OCI-LY7 (cell line): ENCODE measurements at regions not wholly inside any gene's neighbourhood (a gene's known extent, or its start where the extent isn't known, plus 50 kb on each side); places are given as distances from the start of the nearest gene placed in this dataset.

Experiments used
- BruUV-seq: library from RNA; stranded (reverse); fragments of 400-500 nt; replicated peaks from 2 replicates; lab custom pipeline; 2021; lab: Mats Ljungman, UMichigan
- CTCF ChIA-PET: fragments of 300-600 bp; sonication (Branson Sonifier 250); formaldehyde crosslinking; loops from one replicate; lab custom pipeline; 2022; ENCODE audit warnings: antibody characterized with exemption; ENCODE audit not compliant: unreplicated experiment; lab: Charles Lee
- POLR2A ChIA-PET: fragments of 300-600 bp; sonication (Branson Sonifier 250); formaldehyde crosslinking; loops from one replicate; lab custom pipeline; 2022; ENCODE audit warnings: antibody characterized with exemption; lab: Charles Lee
- DNase-seq: peaks from one replicate; pipeline ENCODE4 v3.0.0-alpha.2; 2015; ENCODE audit warnings: low spot score
- H2AFZ ChIP-seq: fragments of 200-600 bp; sonication (generic), shearing (Covaris generic); 2 replicates; pipeline ENCODE4 v1.6.1; 2014; ENCODE audit warnings: mild to moderate bottlenecking, antibody characterized with exemption, low read length, moderate library complexity
- H3K27ac ChIP-seq: fragments of 200-600 bp; sonication (generic); 2 replicates; pipeline ENCODE4 v1.5.1; 2014; ENCODE audit warnings: mixed run types, low read depth, mild to moderate bottlenecking, moderate library complexity, low read length, inconsistent platforms; ENCODE audit not compliant: poor library complexity, severe bottlenecking
- H3K36me3 ChIP-seq: fragments of 200-600 bp; sonication (generic); 2 replicates; pipeline ENCODE4 v1.6.1; 2014; ENCODE audit warnings: mild to moderate bottlenecking, antibody characterized with exemption, low read length, moderate library complexity, mixed read lengths; ENCODE audit not compliant: insufficient read depth
- H3K4me1 ChIP-seq: fragments of 200-600 bp; sonication (generic); 2 replicates; pipeline ENCODE4 v1.5.1; 2014; ENCODE audit warnings: mild to moderate bottlenecking, low read length; ENCODE audit not compliant: insufficient read depth, poor library complexity, severe bottlenecking
- H3K4me2 ChIP-seq: fragments of 200-600 bp; sonication (generic); 2 replicates; pipeline ENCODE4 v1.6.1; 2014; ENCODE audit warnings: mild to moderate bottlenecking, low read length
- H3K4me3 ChIP-seq: fragments of 200-600 bp; sonication (generic); 2 replicates; pipeline ENCODE4 v1.5.1; 2014; ENCODE audit warnings: mild to moderate bottlenecking, low read depth, low read length; ENCODE audit not compliant: poor library complexity, severe bottlenecking
- H3K79me2 ChIP-seq: fragments of 200-600 bp; sonication (generic); 2 replicates; pipeline ENCODE4 v1.6.1; 2016; ENCODE audit warnings: low read depth, mild to moderate bottlenecking, low read length, moderate library complexity, mixed read lengths; ENCODE audit not compliant: insufficient read depth
- H3K9me2 ChIP-seq: fragments of 200-600 bp; sonication (generic); 2 replicates; pipeline ENCODE4 v1.6.1; 2016; ENCODE audit warnings: mild to moderate bottlenecking, low read length, mixed read lengths; ENCODE audit not compliant: insufficient read depth
- H3K9me3 ChIP-seq: fragments of 200-600 bp; sonication (generic); 2 replicates; pipeline ENCODE4 v1.6.1; 2014; ENCODE audit warnings: mild to moderate bottlenecking, mixed run types, low read length, mixed read lengths
- H4K20me1 ChIP-seq: fragments of 200-600 bp; sonication (generic); 2 replicates; pipeline ENCODE4 v1.6.1; 2014; ENCODE audit warnings: mild to moderate bottlenecking, antibody characterized with exemption, low read length, moderate library complexity, mixed read lengths; ENCODE audit not compliant: insufficient read depth
- EZH2phosphoT487 ChIP-seq: fragments of 200-600 bp; sonication (generic); IDR thresholded peaks from 2 replicates; pipeline ENCODE4 v1.6.1; 2018; ENCODE audit warnings: low read depth, borderline replicate concordance, mild to moderate bottlenecking, mixed run types, antibody characterized with exemption, low read length, moderate library complexity, mixed read lengths
- intact Hi-C: fragments of 100-400 bp; cut with micrococcal nuclease; formaldehyde crosslinking; loops from one replicate; pipeline ENCODE4 v1.10.0; 2022; ENCODE audit not compliant: unreplicated experiment
- TF ChIP-seq, protein P1 (sequence below): fragments of 200-600 bp; sonication (generic); conservative IDR thresholded peaks from 2 replicates; pipeline ENCODE4 v1.5.1; 2014; ENCODE audit warnings: mild to moderate bottlenecking, antibody characterized with exemption, low read length, moderate library complexity, mixed read lengths

- CTCF ChIA-PET, result no interaction called here
- H3K9me2 ChIP-seq, result no peaks in the 10 kb centered on the region
- POLR2A ChIA-PET, result no interaction called here
Observed at GRCh38 chr20:48148020-48148419, 362.7 kb upstream of the SULF2 start.

GRCh38 chr20:48147311-48147710, 362.0 kb upstream of the SULF2 start:
- DNase-seq, result no peak
- no peaks in the 10 kb centered on the region for H3K9me3 ChIP-seq
- BruUV-seq, result no TSS peak
- H2AFZ ChIP-seq, result no peak overlapping the region
- ChIA-PET CTCF (no interaction called here), POLR2A (no interaction called here)
- no peak overlapping the region for H3K4me3 ChIP-seq
- no peaks in the 10 kb centered on the region for H3K36me3 ChIP-seq
- H3K4me1 ChIP-seq, result no peaks in the 10 kb centered on the region
- no peak for TF ChIP-seq EZH2phosphoT487
- no peak overlapping the region for H3K27ac ChIP-seq
- intact Hi-C loops, result no loop called here
- no peak overlapping the region for H3K4me2 ChIP-seq
- no peaks in the 10 kb centered on the region for H3K9me2 ChIP-seq
- H3K79me2 ChIP-seq, result no peaks in the 10 kb centered on the region
- H4K20me1 ChIP-seq, result no peaks in the 10 kb centered on the region

More at GRCh38 chr20:48148020-48148419, 362.7 kb upstream of the SULF2 start:
- TF ChIP-seq EZH2phosphoT487, result no peak
- TF ChIP-seq, protein P1, sequence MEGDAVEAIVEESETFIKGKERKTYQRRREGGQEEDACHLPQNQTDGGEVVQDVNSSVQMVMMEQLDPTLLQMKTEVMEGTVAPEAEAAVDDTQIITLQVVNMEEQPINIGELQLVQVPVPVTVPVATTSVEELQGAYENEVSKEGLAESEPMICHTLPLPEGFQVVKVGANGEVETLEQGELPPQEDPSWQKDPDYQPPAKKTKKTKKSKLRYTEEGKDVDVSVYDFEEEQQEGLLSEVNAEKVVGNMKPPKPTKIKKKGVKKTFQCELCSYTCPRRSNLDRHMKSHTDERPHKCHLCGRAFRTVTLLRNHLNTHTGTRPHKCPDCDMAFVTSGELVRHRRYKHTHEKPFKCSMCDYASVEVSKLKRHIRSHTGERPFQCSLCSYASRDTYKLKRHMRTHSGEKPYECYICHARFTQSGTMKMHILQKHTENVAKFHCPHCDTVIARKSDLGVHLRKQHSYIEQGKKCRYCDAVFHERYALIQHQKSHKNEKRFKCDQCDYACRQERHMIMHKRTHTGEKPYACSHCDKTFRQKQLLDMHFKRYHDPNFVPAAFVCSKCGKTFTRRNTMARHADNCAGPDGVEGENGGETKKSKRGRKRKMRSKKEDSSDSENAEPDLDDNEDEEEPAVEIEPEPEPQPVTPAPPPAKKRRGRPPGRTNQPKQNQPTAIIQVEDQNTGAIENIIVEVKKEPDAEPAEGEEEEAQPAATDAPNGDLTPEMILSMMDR, result no peak
- Histone ChIP-seq H3K36me3 (no peaks in the 10 kb centered on the region), H3K9me3 (no peaks in the 10 kb centered on the region), H3K4me2 (no peak overlapping the region), H3K79me2 (no peaks in the 10 kb centered on the region), H2AFZ (no peak overlapping the region), H4K20me1 (no peaks in the 10 kb centered on the region), H3K4me3 (no peak overlapping the region), H3K27ac (no peak overlapping the region), H3K4me1 (no peaks in the 10 kb centered on the region)
- DNase-seq, result no peak
- BruUV-seq, result no TSS peak
- intact Hi-C loops, result no loop called here

- H3K4me3 ChIP-seq, result no peak overlapping the region
- H4K20me1 ChIP-seq, result no peaks in the 10 kb centered on the region
- no peaks in the 10 kb centered on the region for H3K9me2 ChIP-seq
- H3K4me2 ChIP-seq, result no peak overlapping the region
- H3K27ac ChIP-seq, result no peak overlapping the region
- no peaks in the 10 kb centered on the region for H3K9me3 ChIP-seq
- H2AFZ ChIP-seq, result no peak overlapping the region
- no peaks in the 10 kb centered on the region for H3K4me1 ChIP-seq
- H3K36me3 ChIP-seq, result no peaks in the 10 kb centered on the region
- no peak for DNase-seq
- intact Hi-C loops, result no loop called here
- H3K79me2 ChIP-seq, result no peaks in the 10 kb centered on the region
- CTCF ChIA-PET, result no interaction called here
- POLR2A ChIA-PET, result no interaction called here
- TF ChIP-seq, protein P1, result no peak
- TF ChIP-seq EZH2phosphoT487, result no peak
- no TSS peak for BruUV-seq
Observed at GRCh38 chr20:48146877-48147276, 361.6 kb upstream of the SULF2 start.
